C4-2B (cell line): ENCODE measurements at regions not wholly inside any gene's neighbourhood (a gene's known extent, or its start where the extent isn't known, plus 50 kb on each side); places are given as distances from the start of the nearest gene placed in this dataset.

Experiments used
- CTCF ChIP-seq: fragments of 450-650 bp; conservative IDR thresholded peaks from 2 replicates; pipeline ENCODE4 v1.5.1; 2017; ENCODE audit warnings: mild to moderate bottlenecking
- ZFX ChIP-seq: fragments of 450-650 bp; IDR thresholded peaks from 2 replicates; pipeline ENCODE4 v1.6.1; 2017

GRCh38 chr5:128591598-128592455 lies 53.8 kb upstream of the FBN2 start:
- no peak for TF ChIP-seq CTCF
- TF ChIP-seq ZFX = no peak
